Adipocyte (in vitro differentiated cells): ENCODE measurements at regions not wholly inside any gene's neighbourhood (a gene's known extent, or its start where the extent isn't known, plus 50 kb on each side); places are given as distances from the start of the nearest gene placed in this dataset.
"Not testable (repeated sequence)": the region's sequence is repeated elsewhere in the genome, so short reads cannot be mapped to it uniquely, and the experiment has no call there.

Experiments used
- DNase-seq: peaks from one replicate; pipeline ENCODE4 v3.0.0-alpha.2; 2015; ENCODE audit warnings: low read depth
- H3K27me3 ChIP-seq: replicated peaks from 2 replicates; pipeline ENCODE4 v1.7.0; 2013; ENCODE audit warnings: mild to moderate bottlenecking, low read length, moderate library complexity; ENCODE audit not compliant: control insufficient read depth, insufficient read depth
- H3K36me3 ChIP-seq: 2 replicates; pipeline ENCODE4 v1.7.0; 2013; ENCODE audit warnings: low read length, mild to moderate bottlenecking, moderate library complexity; ENCODE audit not compliant: control insufficient read depth, insufficient read depth, severe bottlenecking
- H3K4me1 ChIP-seq: 2 replicates; pipeline ENCODE4 v1.7.0; 2013; ENCODE audit warnings: mild to moderate bottlenecking, low read length, moderate library complexity; ENCODE audit not compliant: control insufficient read depth, insufficient read depth
- H3K4me3 ChIP-seq: 2 replicates; pipeline ENCODE4 v1.7.0; 2013; ENCODE audit warnings: mild to moderate bottlenecking, low read length, moderate library complexity
- H3K9ac ChIP-seq: 2 replicates; pipeline ENCODE4 v1.7.0; 2013; ENCODE audit warnings: mild to moderate bottlenecking, low read length, moderate library complexity
- H3K9me3 ChIP-seq: 2 replicates; pipeline ENCODE4 v1.7.0; 2013; ENCODE audit warnings: mild to moderate bottlenecking, low read length, moderate library complexity; ENCODE audit not compliant: control insufficient read depth

DNA sequence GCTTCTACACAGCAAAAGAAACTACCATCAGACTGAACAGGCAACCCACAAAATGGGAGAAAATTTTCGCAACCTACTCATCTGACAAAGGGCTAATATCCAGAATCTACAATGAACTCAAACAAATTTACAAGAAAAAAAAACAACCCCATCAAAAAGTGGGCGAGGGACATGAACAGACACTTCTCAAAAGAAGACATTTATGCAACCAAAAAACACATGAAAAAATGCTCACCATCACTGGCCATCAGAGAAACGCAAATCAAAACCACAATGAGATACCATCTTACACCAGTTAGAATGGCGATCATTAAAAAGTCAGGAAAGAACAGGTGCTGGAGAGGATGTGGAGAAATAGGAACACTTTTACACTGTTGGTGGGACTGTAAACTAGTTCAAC lies 171.8 kb upstream of the IL12B start:
- not testable (repeated sequence) for H3K36me3 ChIP-seq, H3K4me3 ChIP-seq, H3K9me3 ChIP-seq, H3K27me3 ChIP-seq, DNase-seq, H3K9ac ChIP-seq
- peaks cover 17% of the 10 kb centered on the region for H3K4me1 ChIP-seq

DNA sequence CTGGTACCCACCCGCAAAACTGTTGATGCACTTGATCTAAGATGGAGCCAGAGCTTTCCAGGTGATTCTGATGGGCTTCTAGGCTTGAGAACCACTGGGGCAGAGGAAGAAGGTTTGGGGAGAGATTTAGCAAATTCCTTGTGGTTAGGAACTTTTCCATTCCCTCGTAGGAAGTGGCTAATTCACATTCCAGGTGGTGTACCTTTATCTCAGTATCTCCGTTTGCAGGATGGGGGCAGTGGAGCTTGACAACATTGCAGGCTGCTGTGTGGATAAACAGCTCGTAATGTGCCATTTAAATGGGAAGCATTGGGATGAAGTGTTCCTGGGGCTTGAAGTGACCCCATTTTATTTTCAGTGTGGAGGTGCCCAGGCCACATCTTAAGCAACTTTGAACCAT lies 172.9 kb upstream of the IL12B start:
- Histone ChIP-seq H3K27me3 (no peaks in the 10 kb centered on the region), H3K36me3 (no peaks in the 10 kb centered on the region), H3K4me3 (no peak overlapping the region), H3K9me3 (peaks cover 3% of the 10 kb centered on the region), H3K4me1 (peaks cover 21% of the 10 kb centered on the region), H3K9ac (no peak overlapping the region)
- no peak for DNase-seq

DNA sequence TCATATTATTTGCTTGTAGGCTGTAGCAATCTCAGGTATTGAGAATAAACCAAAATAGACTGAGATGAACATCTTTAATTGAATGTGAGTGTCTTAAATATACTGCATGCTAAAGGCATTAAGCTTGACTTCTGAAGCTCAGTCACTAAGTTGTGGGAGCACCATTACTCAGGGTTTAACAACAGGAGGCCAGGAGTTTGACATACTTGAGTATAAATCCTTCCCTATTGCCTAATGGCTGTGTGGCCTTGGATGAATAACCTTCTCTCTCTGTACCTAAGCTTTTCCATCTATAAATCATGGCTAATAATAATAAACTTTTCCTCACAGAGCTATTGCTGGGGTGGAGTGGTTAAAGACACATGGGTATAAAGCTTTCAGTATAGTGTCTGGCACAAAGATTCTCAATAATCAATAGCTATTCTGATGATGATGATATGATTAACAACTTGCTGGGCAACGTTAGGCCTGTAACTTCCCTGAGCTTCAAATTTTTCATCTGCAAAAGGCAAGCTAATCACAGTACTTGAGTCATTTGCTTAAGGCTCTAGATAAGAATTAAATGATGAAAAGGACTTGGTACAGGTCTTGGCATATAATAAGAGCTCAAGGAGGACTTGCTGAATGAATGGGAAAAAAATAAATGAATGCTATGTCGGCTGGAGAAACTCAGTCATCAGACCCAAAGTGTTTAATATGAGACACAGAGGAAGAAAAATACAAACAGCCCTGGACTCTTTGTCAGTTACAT lies 174.0 kb upstream of the IL12B start:
- Histone ChIP-seq H3K4me1 (peaks cover 26% of the 10 kb centered on the region), H3K36me3 (no peaks in the 10 kb centered on the region), H3K9me3 (peaks cover 3% of the 10 kb centered on the region), H3K27me3 (no peaks in the 10 kb centered on the region), H3K9ac (peak overlapping the region; percentile 35), H3K4me3 (peak overlapping the region; percentile 35)
- DNase-seq = peak; percentile 30

DNA sequence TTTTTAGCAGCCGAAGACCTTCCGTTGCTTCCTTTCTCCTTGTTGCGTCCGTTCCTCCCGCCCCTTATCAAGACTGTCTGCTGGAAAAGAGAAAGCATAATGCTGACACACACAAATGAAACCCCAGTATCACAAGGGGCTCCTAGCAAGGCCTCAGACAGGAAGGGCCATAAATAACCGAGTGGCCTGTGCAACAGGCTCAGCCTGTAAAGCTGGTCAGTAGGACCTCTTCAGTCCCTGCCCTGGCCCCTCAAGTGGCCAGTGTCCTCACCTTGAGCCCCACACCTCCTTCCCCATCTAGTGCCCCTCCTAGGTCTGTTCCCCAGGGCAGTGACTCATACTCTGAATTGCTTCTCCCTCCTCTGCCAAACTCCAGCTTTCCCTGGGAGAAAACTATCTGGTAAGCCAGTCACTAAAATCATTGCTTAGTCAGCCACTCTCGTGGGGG lies 174.6 kb upstream of the IL12B start:
- H3K36me3 ChIP-seq = no peaks in the 10 kb centered on the region
- H3K4me1 ChIP-seq = peaks cover 26% of the 10 kb centered on the region
- peaks cover 3% of the 10 kb centered on the region for H3K9me3 ChIP-seq
- peak overlapping the region; percentile 35 for H3K9ac ChIP-seq
- H3K27me3 ChIP-seq = no peaks in the 10 kb centered on the region
- peak overlapping the region; percentile 35 for H3K4me3 ChIP-seq
- DNase-seq = peak; percentile 80

DNA sequence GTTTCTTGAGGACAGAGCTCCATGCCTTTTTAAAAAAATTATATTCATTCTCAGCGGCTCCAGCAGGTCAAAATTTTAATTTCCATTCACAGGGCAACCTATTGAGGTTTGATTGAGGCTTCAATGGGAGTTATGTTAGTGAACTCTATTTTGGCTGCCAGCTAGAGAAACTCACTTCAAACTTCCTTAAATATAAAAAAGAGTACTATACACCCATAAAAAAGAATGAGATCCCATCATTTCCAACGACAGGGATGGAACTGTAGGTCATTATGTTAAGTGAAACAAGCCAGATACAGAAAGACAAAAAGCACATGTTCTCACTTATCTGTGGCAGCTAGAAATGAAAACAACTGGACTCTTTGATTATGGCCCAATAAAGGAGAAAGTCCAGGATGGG lies 176.8 kb upstream of the IL12B start:
- no peak for DNase-seq
- no peak overlapping the region for H3K4me3 ChIP-seq
- H3K9ac ChIP-seq = no peak overlapping the region
- H3K4me1 ChIP-seq = peaks cover 38% of the 10 kb centered on the region
- H3K9me3 ChIP-seq = peaks cover 3% of the 10 kb centered on the region
- H3K27me3 ChIP-seq = no peaks in the 10 kb centered on the region
- no peaks in the 10 kb centered on the region for H3K36me3 ChIP-seq

DNA sequence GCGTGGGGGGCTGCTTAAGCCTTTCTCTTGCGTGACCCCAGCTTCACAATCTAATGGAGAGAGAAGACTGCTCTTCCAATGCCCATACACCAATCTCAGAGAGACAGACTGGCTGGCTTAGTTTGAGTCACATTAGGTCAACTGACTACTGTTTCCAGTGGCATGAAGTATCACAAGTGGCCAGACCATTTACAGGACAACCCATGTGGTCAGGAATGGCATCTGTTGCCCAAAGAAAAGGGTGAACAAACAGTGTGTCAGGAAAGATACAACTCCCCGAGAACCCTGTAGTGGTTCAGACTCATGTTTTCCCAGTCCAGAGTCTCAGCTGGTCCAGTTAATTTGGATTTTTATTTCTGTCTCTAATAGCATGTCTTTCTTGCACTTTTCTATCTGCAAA lies 177.4 kb upstream of the IL12B start:
- H3K36me3 ChIP-seq = no peaks in the 10 kb centered on the region
- H3K9me3 ChIP-seq = peaks cover 3% of the 10 kb centered on the region
- H3K27me3 ChIP-seq = peaks cover 3% of the 10 kb centered on the region
- no peak overlapping the region for H3K4me3 ChIP-seq
- H3K4me1 ChIP-seq = peaks cover 38% of the 10 kb centered on the region
- DNase-seq = no peak
- no peak overlapping the region for H3K9ac ChIP-seq

DNA sequence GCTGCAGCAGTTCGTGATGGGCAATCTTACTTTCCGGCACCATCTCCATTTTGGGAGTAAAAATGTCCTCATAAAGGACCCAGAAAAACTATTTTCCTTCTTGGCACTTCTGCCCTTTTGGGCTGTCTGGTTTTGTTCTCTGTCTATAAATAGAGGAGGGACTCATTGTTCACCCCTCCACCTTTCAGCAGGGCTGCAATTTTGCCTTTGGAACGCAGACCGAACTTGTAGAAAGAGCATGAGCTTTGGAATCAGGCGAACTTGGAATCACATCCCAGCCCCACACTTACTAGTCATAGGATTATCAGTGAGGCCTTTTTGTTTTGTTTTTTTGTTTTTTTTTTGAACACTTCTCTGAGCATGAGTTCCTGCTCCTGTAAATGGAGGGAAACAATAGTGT lies 178.1 kb upstream of the IL12B start:
- Histone ChIP-seq H3K4me3 (no peak overlapping the region), H3K9ac (no peak overlapping the region), H3K9me3 (peaks cover 3% of the 10 kb centered on the region), H3K4me1 (peaks cover 38% of the 10 kb centered on the region), H3K27me3 (peaks cover 8% of the 10 kb centered on the region), H3K36me3 (no peaks in the 10 kb centered on the region)
- no peak for DNase-seq

DNA sequence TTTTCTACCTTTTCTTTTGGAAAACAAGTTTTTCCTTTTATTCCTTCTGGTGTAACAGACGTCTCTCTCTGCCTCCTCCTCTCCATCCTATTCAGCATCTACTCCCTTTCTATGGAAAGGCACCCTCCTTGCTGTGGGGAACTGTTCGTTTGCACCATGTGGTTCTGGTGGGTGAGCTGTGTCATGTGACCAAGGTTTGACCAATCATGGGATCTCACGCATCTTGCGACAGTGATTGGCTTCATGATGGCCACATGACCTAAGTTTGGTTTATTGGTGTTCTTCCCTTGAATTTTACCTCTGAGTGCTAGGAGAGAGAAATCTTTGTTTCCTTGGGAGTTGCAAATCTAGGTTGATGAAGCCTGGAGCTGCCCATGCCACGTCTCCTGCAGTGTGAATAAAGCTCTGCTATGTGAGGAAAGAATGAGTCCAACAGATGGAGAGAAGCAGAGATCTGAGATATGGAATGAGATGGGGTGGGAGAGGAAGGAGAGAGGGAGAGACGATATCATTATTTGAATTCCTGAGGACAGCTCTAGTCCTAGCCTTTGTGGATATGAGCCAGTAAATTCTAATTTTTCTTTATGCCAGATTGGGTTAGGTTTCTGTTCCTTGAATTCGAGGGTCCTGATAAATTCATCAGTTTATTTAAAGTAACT lies 178.8 kb upstream of the IL12B start:
- H3K9ac ChIP-seq = no peak overlapping the region
- H3K4me1 ChIP-seq = peaks cover 32% of the 10 kb centered on the region
- peak; percentile 14 for DNase-seq
- no peak overlapping the region for H3K4me3 ChIP-seq
- peaks cover 14% of the 10 kb centered on the region for H3K27me3 ChIP-seq
- no peaks in the 10 kb centered on the region for H3K36me3 ChIP-seq
- peaks cover 3% of the 10 kb centered on the region for H3K9me3 ChIP-seq

DNA sequence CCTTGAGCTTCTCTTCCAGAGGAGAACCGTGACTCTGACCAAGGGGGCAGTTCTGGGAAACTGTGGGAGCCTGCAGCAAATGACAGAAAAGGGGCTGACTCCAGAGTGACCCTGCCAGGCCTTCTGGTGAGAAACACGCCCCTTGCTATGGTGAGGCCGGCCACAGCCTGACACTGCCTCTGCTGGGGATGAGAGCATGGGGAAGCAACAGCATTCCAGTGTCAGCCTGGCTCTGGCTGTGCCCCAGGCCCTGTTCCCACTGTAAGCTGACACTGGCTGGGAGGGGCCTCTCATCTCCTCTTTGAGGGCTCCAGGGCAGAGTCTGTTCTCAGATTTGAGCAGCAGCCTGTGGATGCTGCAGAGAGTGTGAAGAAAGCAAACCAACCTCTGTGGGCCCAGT lies 180.0 kb upstream of the IL12B start:
- peaks cover 22% of the 10 kb centered on the region for H3K4me1 ChIP-seq
- no peak overlapping the region for H3K9ac ChIP-seq
- H3K9me3 ChIP-seq = peaks cover 3% of the 10 kb centered on the region
- peak; percentile 93 for DNase-seq
- peaks cover 20% of the 10 kb centered on the region for H3K27me3 ChIP-seq
- no peaks in the 10 kb centered on the region for H3K36me3 ChIP-seq
- H3K4me3 ChIP-seq = no peak overlapping the region

DNA sequence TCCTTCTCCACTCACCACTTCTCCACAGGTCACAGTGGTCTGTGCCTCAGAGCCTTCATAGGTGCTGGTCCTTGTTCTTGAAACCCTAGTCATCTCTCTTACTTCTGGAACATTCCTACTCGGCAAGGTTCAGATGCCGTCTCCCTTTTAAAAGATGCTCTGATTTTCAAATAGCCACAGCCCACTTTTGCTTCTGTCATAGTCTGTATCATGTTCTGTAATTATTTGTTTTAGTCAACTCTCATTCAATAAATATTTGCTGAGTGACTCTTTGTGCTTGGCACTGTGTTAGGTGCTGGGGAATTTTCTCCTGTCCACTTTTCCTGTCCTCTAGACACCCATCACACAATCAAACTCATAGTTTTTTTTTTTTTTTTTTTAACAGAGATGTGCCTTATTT lies 181.3 kb upstream of the IL12B start:
- peaks cover 3% of the 10 kb centered on the region for H3K9me3 ChIP-seq
- peak; percentile 15 for DNase-seq
- H3K36me3 ChIP-seq = no peaks in the 10 kb centered on the region
- H3K9ac ChIP-seq = no peak overlapping the region
- peaks cover 20% of the 10 kb centered on the region for H3K4me1 ChIP-seq
- H3K27me3 ChIP-seq = peaks cover 20% of the 10 kb centered on the region
- H3K4me3 ChIP-seq = no peak overlapping the region

DNA sequence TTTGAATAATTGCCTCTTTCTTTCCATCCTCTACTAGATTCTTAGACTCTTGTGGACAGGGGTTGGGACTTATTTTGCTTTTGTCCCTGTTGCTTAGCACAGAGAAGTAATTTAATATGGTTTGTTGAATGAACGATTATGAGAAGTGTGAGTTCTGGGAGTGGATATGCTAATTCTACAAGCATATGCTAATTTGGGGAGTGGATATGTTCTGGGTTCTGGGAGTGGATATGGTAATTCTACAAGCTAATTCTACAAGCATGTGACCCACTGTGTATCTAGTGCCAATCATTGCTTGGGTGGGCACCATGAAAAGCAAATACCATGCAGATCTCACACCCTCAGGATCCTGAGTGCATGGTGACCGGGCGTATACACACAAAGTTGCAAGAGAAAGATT lies 181.8 kb upstream of the IL12B start:
- Histone ChIP-seq H3K27me3 (peaks cover 20% of the 10 kb centered on the region), H3K9ac (no peak overlapping the region), H3K4me3 (no peak overlapping the region), H3K9me3 (peaks cover 2% of the 10 kb centered on the region), H3K4me1 (peaks cover 20% of the 10 kb centered on the region), H3K36me3 (no peaks in the 10 kb centered on the region)
- DNase-seq = no peak
